ENCODE measurements at regions not wholly inside any gene's neighbourhood (a gene's known extent, or its start where the extent isn't known, plus 50 kb on each side); places are given as distances from the start of the nearest gene placed in this dataset.
A peak's percentile ranks its signal among the peaks of the same experiment; 100 is the strongest.

- H3K27me3 ChIP-seq = no peaks in the 10 kb centered on the region
- Mint-ChIP-seq H3K36me3 (peaks cover 3% of the 10 kb centered on the region), H3K9me3 (peaks cover 8% of the 10 kb centered on the region), H3K27ac (peak overlapping the region; percentile 59), H3K4me1 (peaks cover 21% of the 10 kb centered on the region), H3K27me3 (ENCODE audit: insufficient read depth, low read depth) (peaks cover 2% of the 10 kb centered on the region), H3K4me3 (no peak overlapping the region)
- no peaks in the 10 kb centered on the region for H4K20me1 ChIP-seq (ENCODE audit: low read depth)
- no peak overlapping the region for H3K9ac ChIP-seq
- H3K79me2 ChIP-seq (ENCODE audit: low read depth) = no peaks in the 10 kb centered on the region
- no peaks in the 10 kb centered on the region for H3K36me3 ChIP-seq
- H3K9me3 ChIP-seq (ENCODE audit: low read depth) = no peaks in the 10 kb centered on the region
- no peak overlapping the region for H3K4me3 ChIP-seq
- TF ChIP-seq EZH2 (IDR thresholded peaks at IDR 0.05) = no peak
- no peak for TF ChIP-seq CTCF (IDR thresholded peaks at IDR 0.05)
- TF ChIP-seq EZH2phosphoT487 (IDR thresholded peaks at IDR 0.05) = no peak
- H3K27ac ChIP-seq = no peak overlapping the region
- peaks cover 5% of the 10 kb centered on the region for H3K4me1 ChIP-seq
- DNase-seq (ENCODE audit: low spot score) = no peak
- no peaks in the 10 kb centered on the region for H3F3A ChIP-seq (ENCODE audit: low read depth)
- no peak overlapping the region for H3K4me2 ChIP-seq
- no peak overlapping the region for H2AFZ ChIP-seq (replicated peaks)
Measured at GRCh38 chr2:128660836-128661235, 342.2 kb upstream of the HS6ST1 start.

- Histone ChIP-seq H3K27ac (no peak overlapping the region), H3K79me2 (ENCODE audit: low read depth) (no peaks in the 10 kb centered on the region), H4K20me1 (ENCODE audit: low read depth) (no peaks in the 10 kb centered on the region), H3K4me2 (no peak overlapping the region), H3K4me3 (no peak overlapping the region), H3K9ac (no peak overlapping the region), H3K36me3 (no peaks in the 10 kb centered on the region), H3K27me3 (no peaks in the 10 kb centered on the region), H3F3A (ENCODE audit: low read depth) (no peaks in the 10 kb centered on the region), H3K4me1 (peaks cover 5% of the 10 kb centered on the region), H2AFZ (replicated peaks) (no peak overlapping the region), H3K9me3 (ENCODE audit: low read depth) (no peaks in the 10 kb centered on the region)
- H3K36me3 Mint-ChIP-seq = peaks cover 3% of the 10 kb centered on the region
- H3K27me3 Mint-ChIP-seq (ENCODE audit: insufficient read depth, low read depth) = peaks cover 2% of the 10 kb centered on the region
- no peak for DNase-seq (ENCODE audit: low spot score)
- peaks cover 21% of the 10 kb centered on the region for H3K4me1 Mint-ChIP-seq
- no peak overlapping the region for H3K27ac Mint-ChIP-seq
- no peak overlapping the region for H3K4me3 Mint-ChIP-seq
- TF ChIP-seq EZH2 (IDR thresholded peaks at IDR 0.05) (no peak), EZH2phosphoT487 (IDR thresholded peaks at IDR 0.05) (no peak), CTCF (IDR thresholded peaks at IDR 0.05) (no peak)
- peaks cover 8% of the 10 kb centered on the region for H3K9me3 Mint-ChIP-seq
Measured at GRCh38 chr2:128661311-128661710, 342.6 kb upstream of the HS6ST1 start.

- H3K9me3 Mint-ChIP-seq = peaks cover 7% of the 10 kb centered on the region
- H4K20me1 ChIP-seq (ENCODE audit: low read depth) = no peaks in the 10 kb centered on the region
- H3K4me1 Mint-ChIP-seq = peaks cover 21% of the 10 kb centered on the region
- H3K79me2 ChIP-seq (ENCODE audit: low read depth) = no peaks in the 10 kb centered on the region
- no peak overlapping the region for H3K27ac Mint-ChIP-seq
- no peak overlapping the region for H3K4me3 ChIP-seq
- peaks cover 5% of the 10 kb centered on the region for H3K4me1 ChIP-seq
- no peak overlapping the region for H2AFZ ChIP-seq (replicated peaks)
- no peaks in the 10 kb centered on the region for H3K9me3 ChIP-seq (ENCODE audit: low read depth)
- no peak overlapping the region for H3K4me2 ChIP-seq
- H3K27me3 ChIP-seq = no peaks in the 10 kb centered on the region
- no peaks in the 10 kb centered on the region for H3K36me3 ChIP-seq
- no peak overlapping the region for H3K9ac ChIP-seq
- no peak overlapping the region for H3K4me3 Mint-ChIP-seq
- no peaks in the 10 kb centered on the region for H3F3A ChIP-seq (ENCODE audit: low read depth)
- peaks cover 3% of the 10 kb centered on the region for H3K36me3 Mint-ChIP-seq
- peaks cover 5% of the 10 kb centered on the region for H3K27me3 Mint-ChIP-seq (ENCODE audit: insufficient read depth, low read depth)
- TF ChIP-seq EZH2phosphoT487 (IDR thresholded peaks at IDR 0.05) (no peak), CTCF (IDR thresholded peaks at IDR 0.05) (no peak), EZH2 (IDR thresholded peaks at IDR 0.05) (no peak)
- H3K27ac ChIP-seq = no peak overlapping the region
- DNase-seq (ENCODE audit: low spot score) = no peak
Measured at GRCh38 chr2:128662051-128662471, 343.4 kb upstream of the HS6ST1 start.

Data from neural progenitor cell (in vitro differentiated cells).